HL-60 (cell line): ENCODE measurements at regions not wholly inside any gene's neighbourhood (a gene's known extent, or its start where the extent isn't known, plus 50 kb on each side); places are given as distances from the start of the nearest gene placed in this dataset.
"Not testable (repeated sequence)": the region's sequence is repeated elsewhere in the genome, so short reads cannot be mapped to it uniquely, and the experiment has no call there.

Experiments used
- DNase-seq, 2 experiments: peaks; one replicate each; pipeline ENCODE4 v3.0.0-alpha.2; 2010 to 2020; ENCODE audit warnings: low read depth in 1 of 2, low spot score in 1 of 2
- H3K27ac ChIP-seq: fragments of 250-450 bp; sonication (Bioruptor Pico); replicated peaks from 2 replicates; pipeline ENCODE4 v1.5.1; 2020; ENCODE audit warnings: mild to moderate bottlenecking, moderate library complexity
- H3K27me3 ChIP-seq: fragments of 250-450 bp; sonication (Bioruptor Pico); 2 replicates; pipeline ENCODE4 v1.5.1; 2021; ENCODE audit warnings: mild to moderate bottlenecking, moderate library complexity; ENCODE audit not compliant: insufficient read depth, poor library complexity, severe bottlenecking
- H3K4me3 ChIP-seq: replicated peaks from 2 replicates; pipeline ENCODE4 v1.5.1; 2011; ENCODE audit warnings: mild to moderate bottlenecking, control low read depth, low read length; ENCODE audit not compliant: insufficient read depth
- CTCF ChIP-seq: IDR thresholded peaks from one replicate; pipeline ENCODE4 v1.5.1; 2011; ENCODE audit warnings: low read length, control low read depth, inconsistent platforms; ENCODE audit not compliant: insufficient read depth
- GABPA ChIP-seq: IDR thresholded peaks from 2 replicates; pipeline ENCODE4 v1.6.1; 2012; ENCODE audit warnings: low read depth
- POLR2AphosphoS5 ChIP-seq: IDR thresholded peaks from 2 replicates; pipeline ENCODE4 v1.6.1; 2012; ENCODE audit warnings: low read depth
- REST ChIP-seq: IDR thresholded peaks from 2 replicates; pipeline ENCODE4 v1.6.1; 2012; ENCODE audit warnings: low read depth; ENCODE audit not compliant: insufficient replicate concordance
- SPI1 ChIP-seq: IDR thresholded peaks from 2 replicates; pipeline ENCODE4 v1.6.1; 2012; ENCODE audit warnings: low read depth, mild to moderate bottlenecking, borderline replicate concordance

DNA sequence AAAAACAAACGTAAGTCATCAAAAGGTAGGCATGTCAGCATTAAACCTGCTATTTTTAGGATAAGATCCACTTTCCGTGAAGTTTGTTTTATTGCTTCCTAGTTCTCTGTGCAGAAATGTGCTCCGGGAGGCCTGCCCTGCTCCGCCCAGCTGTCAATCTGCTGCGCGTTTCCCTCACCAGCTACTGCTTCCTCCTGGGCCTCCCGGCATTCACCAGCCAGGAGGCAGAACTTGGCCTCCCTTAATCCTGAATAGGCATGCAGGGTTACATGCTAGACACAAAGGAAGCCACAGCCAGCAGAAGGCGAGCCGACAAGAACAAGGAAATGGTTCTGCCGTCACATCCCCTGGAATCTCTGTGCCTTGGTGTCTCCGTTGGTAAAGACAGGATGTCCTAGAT is 386.2 kb downstream of the IRS2 start:
- TF ChIP-seq REST (no peak), SPI1 (peak; percentile 41; the same call in 1 of the 2 replicates), CTCF (no peak), POLR2AphosphoS5 (peak; percentile 74), GABPA (no peak)

DNA sequence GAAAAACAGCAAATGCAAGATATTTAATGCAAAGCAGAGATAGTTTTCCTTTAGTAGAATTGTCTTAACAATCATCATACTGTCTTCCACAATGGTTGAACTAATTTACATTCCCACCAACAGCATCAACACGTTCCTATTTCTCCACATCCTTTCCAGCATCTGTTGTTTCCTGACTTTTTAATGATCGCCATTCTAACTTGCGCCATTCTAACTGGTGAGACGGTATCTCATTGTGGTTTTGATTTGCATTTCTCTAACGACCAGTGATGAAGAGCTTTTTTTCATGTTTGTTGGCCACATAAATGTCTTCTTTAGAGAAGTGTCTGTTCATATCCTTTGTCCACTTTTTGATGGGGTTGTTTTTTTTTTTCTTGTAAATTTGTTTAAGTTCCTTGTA is 388.3 kb downstream of the IRS2 start:
- H3K27me3 ChIP-seq, H3K4me3 ChIP-seq: not testable (repeated sequence)
- peak in 1 of 2 experiments; percentile 66 for DNase-seq
- peak overlapping the region; percentile 58 for H3K27ac ChIP-seq

More for the DNA sequence above, 386.2 kb downstream of the IRS2 start:
- H3K27ac ChIP-seq: peak overlapping the region; percentile 83
- no peak overlapping the region for H3K4me3 ChIP-seq
- DNase-seq: peak; percentile 49 to 95
- H3K27me3 ChIP-seq: no peaks in the 10 kb centered on the region

GRCh38 chr13:109397285-109397684 is 389.1 kb downstream of the IRS2 start:
- Histone ChIP-seq H3K27ac (peak overlapping the region; percentile 58), H3K27me3 (no peaks in the 10 kb centered on the region), H3K4me3 (no peak overlapping the region)
- TF ChIP-seq CTCF (no peak), SPI1 (no peak)
- no peak for DNase-seq

- peak overlapping the region; percentile 12 for H3K27ac ChIP-seq
- TF ChIP-seq POLR2AphosphoS5 (no peak), GABPA (no peak), CTCF (no peak), REST (no peak)
Observed at GRCh38 chr13:109396266-109396665, 390.1 kb downstream of the IRS2 start.

More at GRCh38 chr13:109396266-109396665, 390.1 kb downstream of the IRS2 start:
- Histone ChIP-seq H3K4me3 (no peak overlapping the region), H3K27me3 (no peaks in the 10 kb centered on the region)
- DNase-seq: no peak
